Fibroblast of mammary gland (primary cell): ENCODE measurements at regions not wholly inside any gene's neighbourhood (a gene's known extent, or its start where the extent isn't known, plus 50 kb on each side); places are given as distances from the start of the nearest gene placed in this dataset.

ENCODE experiments used
- DNase-seq: peaks from one replicate; pipeline ENCODE4 v3.0.0-alpha.2; 2010; ENCODE audit warnings: low read depth
- H3K4me3 ChIP-seq: 2 replicates; pipeline ENCODE4 v1.5.1; 2011; ENCODE audit warnings: low read depth, mild to moderate bottlenecking, low read length, moderate library complexity; ENCODE audit not compliant: control insufficient read depth
- TF ChIP-seq, protein P1 (sequence below): conservative IDR thresholded peaks from 2 replicates; pipeline ENCODE4 v1.5.1; 2011; ENCODE audit warnings: low read depth, low read length, inconsistent platforms; ENCODE audit not compliant: control insufficient read depth, insufficient read depth

DNA sequence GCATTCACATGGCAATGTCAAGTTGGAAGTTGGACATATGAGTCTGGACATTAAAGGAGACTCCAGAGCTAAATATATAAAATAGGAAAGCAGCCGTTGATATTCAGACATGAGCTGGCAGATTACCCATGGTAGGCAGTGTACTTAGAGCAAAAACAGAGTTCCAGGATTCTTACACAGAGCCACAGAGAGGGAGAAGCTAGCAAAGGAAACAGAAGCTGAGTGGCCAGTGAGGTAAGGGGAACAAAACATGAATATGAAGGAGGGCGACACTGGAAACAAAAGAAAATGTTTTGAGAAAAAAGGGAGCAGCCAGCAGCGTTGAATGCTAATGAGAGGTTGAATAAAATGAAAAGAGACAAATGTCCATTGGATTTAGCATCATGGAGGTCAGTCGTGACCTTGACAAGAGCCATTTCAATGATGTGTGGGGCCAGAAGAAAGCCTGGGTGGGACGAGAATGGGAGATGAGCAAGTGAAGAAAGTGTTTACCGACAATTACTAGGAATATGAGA is 198.4 kb downstream of the POU4F1 start:
- TF ChIP-seq, protein P1, sequence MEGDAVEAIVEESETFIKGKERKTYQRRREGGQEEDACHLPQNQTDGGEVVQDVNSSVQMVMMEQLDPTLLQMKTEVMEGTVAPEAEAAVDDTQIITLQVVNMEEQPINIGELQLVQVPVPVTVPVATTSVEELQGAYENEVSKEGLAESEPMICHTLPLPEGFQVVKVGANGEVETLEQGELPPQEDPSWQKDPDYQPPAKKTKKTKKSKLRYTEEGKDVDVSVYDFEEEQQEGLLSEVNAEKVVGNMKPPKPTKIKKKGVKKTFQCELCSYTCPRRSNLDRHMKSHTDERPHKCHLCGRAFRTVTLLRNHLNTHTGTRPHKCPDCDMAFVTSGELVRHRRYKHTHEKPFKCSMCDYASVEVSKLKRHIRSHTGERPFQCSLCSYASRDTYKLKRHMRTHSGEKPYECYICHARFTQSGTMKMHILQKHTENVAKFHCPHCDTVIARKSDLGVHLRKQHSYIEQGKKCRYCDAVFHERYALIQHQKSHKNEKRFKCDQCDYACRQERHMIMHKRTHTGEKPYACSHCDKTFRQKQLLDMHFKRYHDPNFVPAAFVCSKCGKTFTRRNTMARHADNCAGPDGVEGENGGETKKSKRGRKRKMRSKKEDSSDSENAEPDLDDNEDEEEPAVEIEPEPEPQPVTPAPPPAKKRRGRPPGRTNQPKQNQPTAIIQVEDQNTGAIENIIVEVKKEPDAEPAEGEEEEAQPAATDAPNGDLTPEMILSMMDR: no peak
- H3K4me3 ChIP-seq: no peak overlapping the region

DNA sequence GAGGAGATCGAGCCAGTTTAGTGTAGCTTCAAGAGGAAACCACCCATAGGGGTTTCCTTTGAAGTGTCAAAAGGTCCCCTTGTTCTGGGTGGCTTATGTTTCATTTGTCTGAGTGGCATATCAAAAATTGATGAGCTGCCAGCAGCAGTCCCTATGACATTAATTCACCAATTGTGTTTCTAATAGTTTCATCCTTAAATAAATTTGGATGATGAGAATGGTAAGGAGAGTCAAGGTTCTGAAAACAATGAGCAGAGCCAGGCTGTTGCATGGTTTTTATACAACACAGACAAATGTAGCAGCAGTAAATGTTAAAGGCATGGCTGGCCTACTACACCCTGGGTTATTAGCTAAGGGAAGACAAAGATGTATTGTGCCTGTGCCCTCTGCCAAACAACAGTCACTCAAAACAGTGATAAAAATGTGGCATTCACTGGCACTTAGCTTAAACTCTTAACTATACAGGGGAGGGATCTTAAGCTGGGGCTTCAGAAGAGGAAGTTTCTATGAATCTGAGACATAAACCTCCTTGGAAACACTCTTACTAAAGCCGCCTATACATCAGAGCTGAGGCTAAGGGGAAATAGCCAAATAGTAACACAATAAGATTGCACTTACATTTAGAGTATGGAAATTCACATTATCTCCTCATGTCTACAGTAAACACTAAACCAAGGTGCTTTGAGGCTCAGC is 200.5 kb downstream of the POU4F1 start:
- TF ChIP-seq, protein P1: no peak
- H3K4me3 ChIP-seq: no peak overlapping the region
- no peak for DNase-seq

More for the DNA sequence above, 198.4 kb downstream of the POU4F1 start:
- DNase-seq: no peak

DNA sequence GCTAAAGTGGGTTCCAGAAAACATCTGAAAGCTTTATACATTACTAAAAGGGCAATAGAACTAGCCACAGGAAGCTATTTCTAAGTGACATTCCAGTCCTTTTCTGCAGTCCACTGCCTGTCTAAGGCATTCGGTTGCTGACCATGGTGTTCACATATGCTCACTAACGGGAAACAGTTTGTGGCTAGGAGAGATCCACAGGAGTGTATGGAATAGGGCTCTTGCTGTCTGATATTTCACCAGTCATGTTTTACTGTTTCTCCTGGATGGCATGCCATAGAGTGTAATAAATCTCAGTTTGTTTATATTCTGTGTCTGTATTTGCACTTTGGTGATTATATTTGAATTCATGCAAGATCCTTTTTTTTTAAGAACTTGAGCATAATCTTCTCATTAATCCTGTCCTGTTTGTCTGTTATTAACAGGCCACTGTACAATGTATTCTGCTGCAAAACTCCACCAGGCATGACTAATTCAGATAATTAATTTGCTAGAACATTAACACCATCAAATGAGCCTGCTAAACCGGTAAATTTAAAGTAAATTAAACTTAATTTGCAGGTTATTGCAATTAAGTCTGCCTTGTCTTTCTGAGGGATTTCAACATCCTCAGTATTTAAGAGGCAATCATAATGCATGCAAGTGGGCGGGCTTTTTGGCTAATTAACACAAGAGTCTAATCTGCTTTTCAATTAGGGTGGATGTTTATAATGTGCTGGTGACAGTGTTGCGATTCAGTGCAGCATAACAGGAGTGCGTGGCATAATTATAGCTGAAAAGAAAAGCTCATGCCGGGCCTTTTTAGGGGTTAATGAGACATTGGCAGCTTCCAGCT is 201.3 kb downstream of the POU4F1 start:
- DNase-seq: no peak
- TF ChIP-seq, protein P1: no peak
- H3K4me3 ChIP-seq: no peak overlapping the region

DNA sequence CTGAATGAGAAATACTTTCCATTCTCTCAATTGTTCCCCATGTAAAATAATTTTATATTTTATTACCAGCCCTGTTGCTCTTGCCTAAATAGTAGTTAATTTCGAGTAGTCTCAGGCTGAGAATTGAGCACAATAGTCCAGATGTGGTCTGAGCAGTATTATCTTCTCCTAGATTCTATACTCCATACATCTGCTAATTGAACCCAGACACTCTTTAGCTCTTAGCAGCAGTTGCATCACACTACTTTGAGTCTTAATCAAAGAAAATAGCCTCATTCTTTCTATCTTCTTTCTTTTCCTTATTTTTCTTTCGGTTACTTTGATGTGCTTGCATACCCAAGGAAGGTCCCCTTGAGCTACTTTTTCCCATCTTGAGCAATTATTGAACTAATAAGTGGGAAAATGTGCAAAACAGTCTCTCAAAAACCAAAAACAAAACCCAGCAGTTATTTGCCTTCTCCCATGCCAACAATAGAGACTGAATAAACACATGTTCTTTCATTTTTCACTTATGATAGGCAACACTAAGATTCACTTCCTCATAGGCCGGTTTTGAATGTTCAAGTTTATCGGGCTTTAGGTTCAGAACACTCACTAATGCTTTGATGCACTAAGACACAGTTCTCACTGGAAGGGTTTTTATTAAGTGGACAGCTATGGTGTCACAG is 204.5 kb downstream of the POU4F1 start:
- no peak overlapping the region for H3K4me3 ChIP-seq
- TF ChIP-seq, protein P1: no peak
- no peak for DNase-seq

DNA sequence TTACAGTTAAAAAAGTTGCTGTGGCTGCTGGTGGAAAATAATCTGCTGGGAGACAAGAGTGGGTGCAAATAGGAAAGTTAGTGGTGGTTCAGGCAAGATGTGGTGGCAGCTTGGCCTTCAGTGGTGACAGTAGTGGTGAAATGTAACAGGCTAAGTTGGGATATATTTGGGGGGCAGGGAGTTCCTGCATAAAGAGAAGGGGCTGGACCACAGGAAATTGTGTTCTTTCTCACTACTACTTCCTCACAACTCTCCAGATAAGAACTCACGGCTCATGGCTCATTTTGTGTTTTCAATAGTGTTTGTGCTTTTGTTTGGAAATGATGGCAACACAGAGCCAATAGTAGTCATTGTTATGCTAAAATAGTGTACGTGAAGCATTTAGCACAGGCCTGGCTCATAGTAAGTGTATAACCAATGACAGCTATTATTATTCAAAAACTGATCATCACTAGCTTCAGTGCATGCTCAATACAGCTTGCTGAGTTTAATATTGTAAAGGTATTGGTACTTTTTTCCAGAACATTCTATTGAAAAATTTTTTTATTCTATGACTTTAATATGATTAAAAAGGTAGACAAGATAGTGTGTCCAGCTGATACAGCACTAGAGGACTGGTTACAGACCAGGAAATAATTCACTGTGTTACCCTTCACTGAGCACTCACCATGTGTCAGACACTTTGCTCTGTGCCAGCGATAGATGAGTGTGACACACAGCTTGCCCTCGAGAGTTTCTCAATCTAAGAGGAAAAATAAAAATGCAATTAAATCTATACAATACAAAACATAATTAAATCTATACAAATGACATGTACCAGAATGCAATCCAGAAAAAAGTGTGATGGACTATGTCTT is 209.8 kb downstream of the POU4F1 start:
- no peak for DNase-seq
- no peak overlapping the region for H3K4me3 ChIP-seq
- TF ChIP-seq, protein P1: no peak

DNA sequence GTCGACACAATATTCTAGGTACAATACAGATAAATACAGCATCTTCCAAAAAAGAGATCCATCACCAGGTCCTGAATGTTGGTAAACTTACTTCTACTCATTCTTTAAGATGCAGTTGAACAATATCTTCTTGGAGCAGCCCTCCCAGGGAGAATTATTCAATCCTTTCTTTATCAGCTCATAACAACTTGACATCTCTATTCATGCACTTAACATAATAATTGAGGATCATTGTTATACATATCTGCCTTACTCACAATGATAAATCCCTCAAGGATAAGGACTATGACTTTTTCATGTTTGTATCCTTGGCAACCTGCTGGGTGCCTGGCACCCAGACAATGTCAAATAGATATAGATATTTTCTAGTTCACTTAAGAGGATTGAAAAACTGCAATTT is 219.5 kb downstream of the POU4F1 start:
- DNase-seq: no peak
- H3K4me3 ChIP-seq: no peak overlapping the region
- TF ChIP-seq, protein P1: no peak
